HFFc6 (cell line): ENCODE measurements at regions not wholly inside any gene's neighbourhood (a gene's known extent, or its start where the extent isn't known, plus 50 kb on each side); places are given as distances from the start of the nearest gene placed in this dataset.

Experiments
- DNase-seq: peaks from one replicate; pipeline ENCODE4 v3.0.0-alpha.2; 2018
- H3K27ac Mint-ChIP-seq: 2 replicates; pipeline ENCODE4 v1.8.0; 2020; ENCODE audit warnings: mild to moderate bottlenecking, mixed read lengths
- H3K27me3 Mint-ChIP-seq: 2 replicates; pipeline ENCODE4 v1.8.0; 2021; ENCODE audit warnings: mild to moderate bottlenecking, moderate library complexity, mixed read lengths; ENCODE audit not compliant: insufficient read depth
- H3K36me3 Mint-ChIP-seq: 2 replicates; pipeline ENCODE4 v1.8.0; 2021; ENCODE audit warnings: low read depth, mixed read lengths
- H3K4me1 Mint-ChIP-seq: 2 replicates; pipeline ENCODE4 v1.8.0; 2020; ENCODE audit warnings: low read depth, mixed read lengths
- H3K4me3 Mint-ChIP-seq: 2 replicates; pipeline ENCODE4 v1.8.0; 2020; ENCODE audit warnings: mild to moderate bottlenecking, moderate library complexity, mixed read lengths
- H3K9me3 Mint-ChIP-seq: 2 replicates; pipeline ENCODE4 v1.8.0; 2020; ENCODE audit warnings: mild to moderate bottlenecking, mixed read lengths
- TF ChIP-seq, protein P1 (sequence below): fragments of 200-600 bp; sonication (generic); IDR thresholded peaks from 2 replicates; pipeline ENCODE4 v1.5.0; 2021; ENCODE audit warnings: antibody characterized with exemption, mild to moderate bottlenecking

- no peaks in the 10 kb centered on the region for H3K9me3 Mint-ChIP-seq
- TF ChIP-seq, protein P1, sequence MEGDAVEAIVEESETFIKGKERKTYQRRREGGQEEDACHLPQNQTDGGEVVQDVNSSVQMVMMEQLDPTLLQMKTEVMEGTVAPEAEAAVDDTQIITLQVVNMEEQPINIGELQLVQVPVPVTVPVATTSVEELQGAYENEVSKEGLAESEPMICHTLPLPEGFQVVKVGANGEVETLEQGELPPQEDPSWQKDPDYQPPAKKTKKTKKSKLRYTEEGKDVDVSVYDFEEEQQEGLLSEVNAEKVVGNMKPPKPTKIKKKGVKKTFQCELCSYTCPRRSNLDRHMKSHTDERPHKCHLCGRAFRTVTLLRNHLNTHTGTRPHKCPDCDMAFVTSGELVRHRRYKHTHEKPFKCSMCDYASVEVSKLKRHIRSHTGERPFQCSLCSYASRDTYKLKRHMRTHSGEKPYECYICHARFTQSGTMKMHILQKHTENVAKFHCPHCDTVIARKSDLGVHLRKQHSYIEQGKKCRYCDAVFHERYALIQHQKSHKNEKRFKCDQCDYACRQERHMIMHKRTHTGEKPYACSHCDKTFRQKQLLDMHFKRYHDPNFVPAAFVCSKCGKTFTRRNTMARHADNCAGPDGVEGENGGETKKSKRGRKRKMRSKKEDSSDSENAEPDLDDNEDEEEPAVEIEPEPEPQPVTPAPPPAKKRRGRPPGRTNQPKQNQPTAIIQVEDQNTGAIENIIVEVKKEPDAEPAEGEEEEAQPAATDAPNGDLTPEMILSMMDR = no peak
- H3K27ac Mint-ChIP-seq = no peak overlapping the region
- peaks cover 17% of the 10 kb centered on the region for H3K27me3 Mint-ChIP-seq
- no peaks in the 10 kb centered on the region for H3K36me3 Mint-ChIP-seq
- H3K4me1 Mint-ChIP-seq = no peaks in the 10 kb centered on the region
- H3K4me3 Mint-ChIP-seq = no peak overlapping the region
- DNase-seq = no peak
Observed at GRCh38 chr10:125296598-125296997, 136.2 kb upstream of the CTBP2 start.

DNA sequence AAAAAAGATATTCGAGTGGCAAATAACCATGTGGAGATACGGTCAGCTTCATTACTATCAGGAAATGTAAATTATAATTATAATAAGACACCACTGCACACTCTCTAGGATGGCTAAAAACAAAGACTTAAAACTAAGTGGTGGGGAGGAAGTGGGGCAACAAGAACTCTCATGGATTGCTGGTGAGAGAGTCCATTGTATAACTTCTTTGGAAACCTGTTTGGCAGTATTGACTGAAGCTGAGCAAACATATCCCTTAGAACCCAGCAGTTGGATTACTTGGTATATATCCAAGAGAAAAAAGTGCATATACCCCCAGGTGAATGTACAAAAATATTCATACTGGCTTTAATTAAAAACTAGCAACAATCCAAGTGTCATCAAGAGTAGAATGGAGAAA is 133.7 kb upstream of the CTBP2 start:
- no peaks in the 10 kb centered on the region for H3K36me3 Mint-ChIP-seq
- H3K9me3 Mint-ChIP-seq = no peaks in the 10 kb centered on the region
- H3K27ac Mint-ChIP-seq = no peak overlapping the region
- no peak overlapping the region for H3K4me3 Mint-ChIP-seq
- H3K27me3 Mint-ChIP-seq = peaks cover 17% of the 10 kb centered on the region
- DNase-seq = no peak
- H3K4me1 Mint-ChIP-seq = no peaks in the 10 kb centered on the region
- TF ChIP-seq, protein P1 = no peak

GRCh38 chr10:125291836-125292235 is 131.5 kb upstream of the CTBP2 start:
- no peak for DNase-seq
- TF ChIP-seq, protein P1 = no peak
- Mint-ChIP-seq H3K4me3 (no peak overlapping the region), H3K27ac (no peak overlapping the region), H3K9me3 (no peaks in the 10 kb centered on the region), H3K4me1 (no peaks in the 10 kb centered on the region), H3K27me3 (peaks cover 17% of the 10 kb centered on the region), H3K36me3 (no peaks in the 10 kb centered on the region)

- H3K4me1 Mint-ChIP-seq = no peaks in the 10 kb centered on the region
- no peak for DNase-seq
- H3K36me3 Mint-ChIP-seq = no peaks in the 10 kb centered on the region
- peaks cover 13% of the 10 kb centered on the region for H3K27me3 Mint-ChIP-seq
- H3K9me3 Mint-ChIP-seq = no peaks in the 10 kb centered on the region
- no peak overlapping the region for H3K27ac Mint-ChIP-seq
- TF ChIP-seq, protein P1 = no peak
- H3K4me3 Mint-ChIP-seq = no peak overlapping the region
Observed at GRCh38 chr10:125289461-125289860, 129.1 kb upstream of the CTBP2 start.

GRCh38 chr10:125284875-125285597 is 124.7 kb upstream of the CTBP2 start:
- H3K27ac Mint-ChIP-seq = no peak overlapping the region
- H3K27me3 Mint-ChIP-seq = peaks cover 16% of the 10 kb centered on the region
- no peaks in the 10 kb centered on the region for H3K4me1 Mint-ChIP-seq
- peak; percentile 0 for DNase-seq
- H3K4me3 Mint-ChIP-seq = no peak overlapping the region
- TF ChIP-seq, protein P1 = no peak
- H3K9me3 Mint-ChIP-seq = no peaks in the 10 kb centered on the region
- H3K36me3 Mint-ChIP-seq = no peaks in the 10 kb centered on the region
